Epithelial cell of esophagus (primary cell): ENCODE measurements at regions not wholly inside any gene's neighbourhood (a gene's known extent, or its start where the extent isn't known, plus 50 kb on each side); places are given as distances from the start of the nearest gene placed in this dataset.

Source experiments
- DNase-seq: peaks from one replicate; pipeline ENCODE4 v3.0.0; 2010; ENCODE audit warnings: low read depth
- H3K4me3 ChIP-seq: 2 replicates; pipeline ENCODE4 v1.5.1; 2011; ENCODE audit warnings: mild to moderate bottlenecking, low read length, control low read depth
- CTCF ChIP-seq: IDR thresholded peaks from 2 replicates; pipeline ENCODE4 v1.5.1; 2011; ENCODE audit warnings: low read depth, mild to moderate bottlenecking, low read length, control low read depth, inconsistent platforms; ENCODE audit not compliant: insufficient read depth; ENCODE audit errors: missing control alignments

- peak; percentile 41 for DNase-seq
- TF ChIP-seq CTCF = peak; percentile 43
Observed at GRCh38 chr4:124322234-124323065, 390.1 kb downstream of the ANKRD50 start.

GRCh38 chr4:124325690-124326089, 386.8 kb downstream of the ANKRD50 start:
- no peak overlapping the region for H3K4me3 ChIP-seq
- TF ChIP-seq CTCF = no peak
- DNase-seq = no peak

More at GRCh38 chr4:124322234-124323065, 390.1 kb downstream of the ANKRD50 start:
- H3K4me3 ChIP-seq = no peak overlapping the region

- no peak overlapping the region for H3K4me3 ChIP-seq
- no peak for TF ChIP-seq CTCF
- DNase-seq = no peak
Observed at GRCh38 chr4:124329134-124329533, 383.4 kb downstream of the ANKRD50 start.

- TF ChIP-seq CTCF = no peak
- H3K4me3 ChIP-seq = no peak overlapping the region
- no peak for DNase-seq
Observed at GRCh38 chr4:124330045-124330444, 382.5 kb downstream of the ANKRD50 start.

- DNase-seq = no peak
- TF ChIP-seq CTCF = no peak
- no peak overlapping the region for H3K4me3 ChIP-seq
Observed at GRCh38 chr4:124331781-124332180, 380.8 kb downstream of the ANKRD50 start.

GRCh38 chr4:124333466-124333865, 379.1 kb downstream of the ANKRD50 start:
- DNase-seq = no peak
- no peak overlapping the region for H3K4me3 ChIP-seq
- no peak for TF ChIP-seq CTCF

- H3K4me3 ChIP-seq = no peak overlapping the region
- peak; percentile 83 for DNase-seq
- TF ChIP-seq CTCF = peak; percentile 62
Observed at GRCh38 chr4:124334119-124334518, 378.4 kb downstream of the ANKRD50 start.
